Stomach (tissue), 4 donors: ENCODE measurements at regions not wholly inside any gene's neighbourhood (a gene's known extent, or its start where the extent isn't known, plus 50 kb on each side); places are given as distances from the start of the nearest gene placed in this dataset.

Experiments
- CTCF ChIP-seq, 7 experiments: fragments of 450-650 bp in 4 of 7; fragments of 200-600 bp in 3 of 7; sonication (generic) in 3 of 7; IDR thresholded peaks; one replicate each; pipeline ENCODE4 v1.5.1; 2016 to 2019; ENCODE audit warnings: antibody characterized with exemption in 7 of 7, control low read depth in 2 of 7, mild to moderate bottlenecking in 1 of 7
- EP300 ChIP-seq: sonication (generic); formaldehyde crosslinking; IDR thresholded peaks from one replicate; pipeline ENCODE4 v1.6.1; 2017; ENCODE audit warnings: antibody characterized with exemption
- POLR2A ChIP-seq, 4 donors: fragments of 450-650 bp; IDR thresholded peaks; one replicate each; pipeline ENCODE4 v1.6.1; 2016; ENCODE audit warnings: antibody characterized with exemption in 4 of 4, control low read depth in 2 of 4, mild to moderate bottlenecking in 1 of 4, moderate library complexity in 1 of 4

- TF ChIP-seq POLR2A (IDR thresholded peaks at IDR 0.05) (no peak), CTCF (IDR thresholded peaks at IDR 0.05) (no peak), EP300 (no peak)
Measured at GRCh38 chr5:174386846-174387245, 337.5 kb upstream of the MSX2 start.
